Neuronal stem cell (in vitro differentiated cells): ENCODE measurements at regions not wholly inside any gene's neighbourhood (a gene's known extent, or its start where the extent isn't known, plus 50 kb on each side); places are given as distances from the start of the nearest gene placed in this dataset.

ENCODE experiments used
- DNase-seq: peaks from one replicate; pipeline ENCODE4 v3.0.0-alpha.2; 2013; ENCODE audit warnings: low spot score
- H2AFZ ChIP-seq: one replicate; pipeline ENCODE4 v1.6.1; 2013; ENCODE audit warnings: mild to moderate bottlenecking, low read length, inconsistent platforms
- H2AK5ac ChIP-seq: 2 replicates; pipeline ENCODE4 v1.6.1; 2013; ENCODE audit warnings: low read depth, mild to moderate bottlenecking, inconsistent platforms, low read length, moderate library complexity, mixed read lengths
- H2BK120ac ChIP-seq: 2 replicates; pipeline ENCODE4 v1.6.1; 2013; ENCODE audit warnings: low read depth, mild to moderate bottlenecking, inconsistent platforms, low read length, moderate library complexity, mixed read lengths
- H2BK12ac ChIP-seq: one replicate; pipeline ENCODE4 v1.6.1; 2013; ENCODE audit warnings: low read length, inconsistent platforms
- H2BK15ac ChIP-seq: 2 replicates; pipeline ENCODE4 v1.6.1; 2013; ENCODE audit warnings: mild to moderate bottlenecking, low read length, inconsistent platforms, mixed read lengths
- H2BK5ac ChIP-seq: one replicate; pipeline ENCODE4 v1.6.1; 2013; ENCODE audit warnings: inconsistent platforms, mild to moderate bottlenecking, low read length, moderate library complexity
- H3K14ac ChIP-seq: one replicate; pipeline ENCODE4 v1.6.1; 2013; ENCODE audit warnings: low read length, inconsistent platforms
- H3K18ac ChIP-seq: 2 replicates; pipeline ENCODE4 v1.6.1; 2013; ENCODE audit warnings: low read length, inconsistent platforms
- H3K23ac ChIP-seq: 2 replicates; pipeline ENCODE4 v1.6.1; 2013; ENCODE audit warnings: low read depth, mild to moderate bottlenecking, mixed read lengths, low read length, inconsistent platforms; ENCODE audit not compliant: poor library complexity
- H3K27ac ChIP-seq: replicated peaks from 3 replicates; pipeline ENCODE4 v1.5.1; 2013; ENCODE audit warnings: low read length, inconsistent platforms
- H3K27me3 ChIP-seq, 3 experiments: 2 replicates each; pipeline ENCODE4 v1.6.1; 2013; ENCODE audit warnings: low read length in 3 of 3, mild to moderate bottlenecking in 2 of 3, inconsistent platforms in 1 of 3, low read depth in 1 of 3, mixed read lengths in 1 of 3, moderate library complexity in 1 of 3; ENCODE audit not compliant: control insufficient read depth in 3 of 3, insufficient read depth in 3 of 3
- H3K36me3 ChIP-seq, 2 donors: replicated peaks in 1 of 2; 2 replicates each; pipeline ENCODE4 v1.6.1; 2013; ENCODE audit warnings: low read length in 2 of 2; ENCODE audit not compliant: control insufficient read depth in 2 of 2, insufficient read depth in 2 of 2
- H3K4ac ChIP-seq: 2 replicates; pipeline ENCODE4 v1.6.1; 2013; ENCODE audit warnings: inconsistent platforms, mild to moderate bottlenecking, low read length, moderate library complexity
- H3K4me1 ChIP-seq, 2 donors: 1 replicate in 1 of 2; 2 replicates in 1 of 2; pipeline ENCODE4 v1.6.1; 2013; ENCODE audit warnings: low read length in 2 of 2, low read depth in 1 of 2; ENCODE audit not compliant: control insufficient read depth in 2 of 2, insufficient read depth in 1 of 2
- H3K4me2 ChIP-seq: one replicate; pipeline ENCODE4 v1.6.1; 2013; ENCODE audit warnings: mild to moderate bottlenecking, low read length, inconsistent platforms; ENCODE audit not compliant: insufficient read depth, poor library complexity, severe bottlenecking
- H3K4me3 ChIP-seq, 2 donors: 2 replicates each; pipeline ENCODE4 v1.5.1; 2013; ENCODE audit warnings: low read length in 2 of 2, mild to moderate bottlenecking in 2 of 2, inconsistent platforms in 1 of 2, moderate library complexity in 1 of 2
- H3K79me1 ChIP-seq: one replicate; pipeline ENCODE4 v1.6.1; 2013; ENCODE audit warnings: low read depth, mild to moderate bottlenecking, inconsistent platforms, low read length, moderate library complexity
- H3K9ac ChIP-seq: one replicate; pipeline ENCODE4 v1.6.1; 2013; ENCODE audit warnings: mild to moderate bottlenecking, low read depth, low read length, inconsistent platforms; ENCODE audit not compliant: poor library complexity
- H3K9me3 ChIP-seq, 2 donors: replicated peaks in 1 of 2; 2 replicates each; pipeline versions ENCODE3 to v1.6.1; 2013; ENCODE audit warnings: low read length in 2 of 2, mild to moderate bottlenecking in 2 of 2, inconsistent platforms in 1 of 2, low read depth in 1 of 2, mixed read lengths in 1 of 2, moderate library complexity in 1 of 2; ENCODE audit not compliant: control insufficient read depth in 2 of 2, insufficient read depth in 1 of 2
- H4K8ac ChIP-seq: one replicate; pipeline ENCODE4 v1.6.1; 2013; ENCODE audit warnings: low read depth, mild to moderate bottlenecking, inconsistent platforms, low read length, moderate library complexity
- H4K91ac ChIP-seq: one replicate; pipeline ENCODE4 v1.6.1; 2013; ENCODE audit warnings: low read length, low read depth, mild to moderate bottlenecking, inconsistent platforms; ENCODE audit not compliant: poor library complexity
- WGBS, 2 donors: extraction: QIAGEN DNeasy Blood & Tissue Kit; methylation state at CpG; one replicate each; pipeline ENCODE4 v1.1.7; 2013; ENCODE audit warnings: missing lambda C conversion rate in 2 of 2, mixed read lengths in 1 of 2; ENCODE audit not compliant: insufficient read length in 2 of 2, insufficient replicate concordance in 1 of 2; ENCODE audit errors: extremely low coverage in 2 of 2; 5-methylcytosine and 5-hydroxymethylcytosine counted together

- Histone ChIP-seq H4K91ac (no peak overlapping the region), H2BK15ac (no peak overlapping the region), H3K4me2 (no peak overlapping the region), H3K18ac (no peak overlapping the region), H3K23ac (no peak overlapping the region), H3K36me3 (no peaks in the 10 kb centered on the region), H2BK5ac (no peak overlapping the region), H2BK12ac (no peak overlapping the region), H3K9ac (no peak overlapping the region), H3K4me3 (no peak overlapping the region), H3K27me3 (no peaks in the 10 kb centered on the region), H3K14ac (no peak overlapping the region), H2AK5ac (no peak overlapping the region), H4K8ac (no peak overlapping the region), H2AFZ (no peak overlapping the region), H3K9me3 (no peaks in the 10 kb centered on the region), H3K79me1 (no peaks in the 10 kb centered on the region), H2BK120ac (no peak overlapping the region), H3K4me1 (no peaks in the 10 kb centered on the region), H3K4ac (no peak overlapping the region), H3K27ac (no peak overlapping the region)
- WGBS, 2 donors = no CpG with 5 or more reads among the region's 3 CpGs
- DNase-seq = no peak
These were observed 163.5 kb downstream of the PWWP3B start for GRCh38 chrX:106331606-106332005.

- Histone ChIP-seq H3K4ac (no peak overlapping the region), H2AK5ac (no peak overlapping the region), H3K23ac (no peak overlapping the region), H3K9ac (no peak overlapping the region), H3K4me3 (no peak overlapping the region), H2BK12ac (no peak overlapping the region), H3K18ac (no peak overlapping the region), H3K4me1 (no peaks in the 10 kb centered on the region), H3K36me3 (no peaks in the 10 kb centered on the region), H2AFZ (no peak overlapping the region), H2BK15ac (no peak overlapping the region), H3K4me2 (no peak overlapping the region), H2BK120ac (no peak overlapping the region), H4K91ac (no peak overlapping the region), H2BK5ac (no peak overlapping the region), H3K14ac (no peak overlapping the region), H3K9me3 (peaks cover 0 to 4% of the 10 kb centered on the region in 2 donors), H3K79me1 (no peaks in the 10 kb centered on the region), H4K8ac (no peak overlapping the region), H3K27me3 (no peaks in the 10 kb centered on the region), H3K27ac (no peak overlapping the region)
- no peak for DNase-seq
- WGBS, 2 donors = no CpG with 5 or more reads among the region's 3 CpGs
These were observed 173.7 kb downstream of the PWWP3B start for GRCh38 chrX:106341823-106342222.

GRCh38 chrX:106356580-106356979 lies 188.5 kb downstream of the PWWP3B start:
- H2BK5ac ChIP-seq = no peak overlapping the region
- H4K91ac ChIP-seq = no peak overlapping the region
- no peak overlapping the region for H3K4me2 ChIP-seq
- no peak overlapping the region for H3K14ac ChIP-seq
- H3K4me3 ChIP-seq = no peak overlapping the region
- no peak overlapping the region for H2BK120ac ChIP-seq
- H4K8ac ChIP-seq = no peak overlapping the region
- no peak overlapping the region for H2BK15ac ChIP-seq
- no peaks in the 10 kb centered on the region for H3K27me3 ChIP-seq
- no peak overlapping the region for H3K4ac ChIP-seq
- no peak overlapping the region for H2AFZ ChIP-seq
- no peaks in the 10 kb centered on the region for H3K9me3 ChIP-seq
- no peak overlapping the region for H3K23ac ChIP-seq
- no peak overlapping the region for H3K27ac ChIP-seq
- H3K4me1 ChIP-seq = no peaks in the 10 kb centered on the region
- H3K18ac ChIP-seq = no peak overlapping the region
- H2BK12ac ChIP-seq = no peak overlapping the region
- no peak overlapping the region for H2AK5ac ChIP-seq
- DNase-seq = no peak
- no peaks in the 10 kb centered on the region for H3K36me3 ChIP-seq
- no peaks in the 10 kb centered on the region for H3K79me1 ChIP-seq
- no peak overlapping the region for H3K9ac ChIP-seq

- H3K27me3 ChIP-seq = no peaks in the 10 kb centered on the region
- H3K9me3 ChIP-seq = no peaks in the 10 kb centered on the region
- DNase-seq = no peak
- H3K4ac ChIP-seq = no peak overlapping the region
- no peak overlapping the region for H3K4me3 ChIP-seq
- H2AK5ac ChIP-seq = no peak overlapping the region
- no peak overlapping the region for H3K23ac ChIP-seq
- H3K14ac ChIP-seq = no peak overlapping the region
- no peak overlapping the region for H3K18ac ChIP-seq
- H3K4me2 ChIP-seq = no peak overlapping the region
- no peak overlapping the region for H4K91ac ChIP-seq
- no CpG with 5 or more reads among the region's 5 CpGs for WGBS, 2 donors
- H3K27ac ChIP-seq = no peak overlapping the region
- H2BK12ac ChIP-seq = no peak overlapping the region
- H2BK15ac ChIP-seq = no peak overlapping the region
- H3K36me3 ChIP-seq = no peaks in the 10 kb centered on the region
- H2AFZ ChIP-seq = no peak overlapping the region
- no peaks in the 10 kb centered on the region for H3K4me1 ChIP-seq
- no peak overlapping the region for H3K9ac ChIP-seq
- no peak overlapping the region for H2BK5ac ChIP-seq
- no peak overlapping the region for H4K8ac ChIP-seq
- no peaks in the 10 kb centered on the region for H3K79me1 ChIP-seq
- no peak overlapping the region for H2BK120ac ChIP-seq
These were observed 195.1 kb downstream of the PWWP3B start for GRCh38 chrX:106363214-106363613.
